Left lung (tissue), 4 donors: ENCODE measurements at regions not wholly inside any gene's neighbourhood (a gene's known extent, or its start where the extent isn't known, plus 50 kb on each side); places are given as distances from the start of the nearest gene placed in this dataset.
"Not testable (repeated sequence)": the region's sequence is repeated elsewhere in the genome, so short reads cannot be mapped to it uniquely, and the experiment has no call there.

Experiments used
- ATAC-seq: fragments of 200-7000 bp; cut with Tn5 transposase; one replicate; pipeline ENCODE4 v1.9.1; 2020; ENCODE audit warnings: moderate library complexity
- DNase-seq, 4 donors: peaks; one replicate each; pipeline ENCODE4 v3.0.0-alpha.2; 2013 to 2020
- H3K27ac ChIP-seq, 2 donors: fragments of 200-600 bp; sonication (generic) in 1 of 2; one replicate each; pipeline versions ENCODE4 v1.5.0 to v1.8.0; 2020 to 2021
- H3K27me3 ChIP-seq, 2 donors: fragments of 200-600 bp; sonication (generic) in 1 of 2; one replicate each; pipeline versions ENCODE4 v1.5.0 to v1.8.0; 2020 to 2021
- H3K36me3 ChIP-seq, 2 donors: fragments of 200-600 bp; sonication (generic) in 1 of 2; one replicate each; pipeline versions ENCODE4 v1.5.0 to v1.8.0; 2020 to 2021
- H3K4me1 ChIP-seq, 2 donors: fragments of 200-600 bp; one replicate each; pipeline ENCODE4 v1.8.0; 2021
- H3K4me3 ChIP-seq, 2 donors: fragments of 200-600 bp; sonication (generic) in 1 of 2; one replicate each; pipeline versions ENCODE4 v1.5.0 to v1.8.0; 2020 to 2021; ENCODE audit warnings: mild to moderate bottlenecking in 1 of 2
- H3K9me3 ChIP-seq, 2 donors: fragments of 200-600 bp; sonication (generic) in 1 of 2; one replicate each; pipeline versions ENCODE4 v1.5.0 to v1.8.0; 2020 to 2021
- CTCF ChIP-seq, 2 donors: fragments of 200-600 bp; sonication (generic) in 1 of 2; IDR thresholded peaks; one replicate each; pipeline versions ENCODE4 v1.5.0 to v1.8.0; 2021; ENCODE audit warnings: antibody characterized with exemption in 2 of 2
- intact Hi-C, 2 donors: fragments of 100-400 bp; cut with DNase I; formaldehyde crosslinking; loops; one replicate each; pipeline versions ENCODE4 v1.11.2 to v1.14.2; 2022
- donor health status: DM: no; HTN: yes; CAD: no.
- donor health status: DM: no; HTN: no; CAD: no.

GRCh38 chr12:25886396-25886795, 72.1 kb upstream of the RASSF8 start:
- Histone ChIP-seq H3K4me1 (no peaks in the 10 kb centered on the region), H3K27ac (no peak overlapping the region), H3K9me3 (no peaks in the 10 kb centered on the region), H3K36me3 (no peaks in the 10 kb centered on the region), H3K4me3 (no peak overlapping the region), H3K27me3 (no peaks in the 10 kb centered on the region)
- no peak for DNase-seq
- intact Hi-C loops: no loop called here
- no peak for TF ChIP-seq CTCF (IDR thresholded peaks at IDR 0.05)
- ATAC-seq: no peak

GRCh38 chr12:25887367-25887766, 71.1 kb upstream of the RASSF8 start:
- intact Hi-C loops: no loop called here
- Histone ChIP-seq H3K27ac (no peak overlapping the region), H3K9me3 (no peaks in the 10 kb centered on the region), H3K4me3 (no peak overlapping the region), H3K36me3 (no peaks in the 10 kb centered on the region), H3K4me1 (no peaks in the 10 kb centered on the region), H3K27me3 (no peaks in the 10 kb centered on the region)
- DNase-seq (no peak), ATAC-seq (no peak)
- no peak for TF ChIP-seq CTCF (IDR thresholded peaks at IDR 0.05)

- H3K9me3 ChIP-seq: no peaks in the 10 kb centered on the region
- H3K4me3 ChIP-seq: no peak overlapping the region
- intact Hi-C loops: no loop called here
- H3K4me1 ChIP-seq: no peaks in the 10 kb centered on the region
- ATAC-seq: no peak
- DNase-seq: no peak
- no peaks in the 10 kb centered on the region for H3K36me3 ChIP-seq
- no peak for TF ChIP-seq CTCF (IDR thresholded peaks at IDR 0.05)
- H3K27me3 ChIP-seq: no peaks in the 10 kb centered on the region
- H3K27ac ChIP-seq: no peak overlapping the region
Observed at GRCh38 chr12:25889185-25889584, 69.3 kb upstream of the RASSF8 start.

- H3K4me3 ChIP-seq, H3K27me3 ChIP-seq, H3K27ac ChIP-seq, H3K9me3 ChIP-seq, DNase-seq, H3K4me1 ChIP-seq, intact Hi-C loops, ATAC-seq, H3K36me3 ChIP-seq: not testable (repeated sequence)
Observed at GRCh38 chr12:25891095-25891494, 67.4 kb upstream of the RASSF8 start.

GRCh38 chr12:25894759-25895158, 63.7 kb upstream of the RASSF8 start:
- no peak for ATAC-seq
- intact Hi-C loops: no loop called here
- peaks cover 0 to 9% of the 10 kb centered on the region in 2 donors for H3K9me3 ChIP-seq

More at GRCh38 chr12:25894759-25895158, 63.7 kb upstream of the RASSF8 start:
- Histone ChIP-seq H3K36me3 (no peaks in the 10 kb centered on the region), H3K27me3 (no peaks in the 10 kb centered on the region), H3K27ac (no peak overlapping the region), H3K4me3 (no peak overlapping the region), H3K4me1 (no peaks in the 10 kb centered on the region)
- TF ChIP-seq CTCF (IDR thresholded peaks at IDR 0.05): no peak
- DNase-seq: no peak
